ENCODE measurements at regions not wholly inside any gene's neighbourhood (a gene's known extent, or its start where the extent isn't known, plus 50 kb on each side); places are given as distances from the start of the nearest gene placed in this dataset.

DNA sequence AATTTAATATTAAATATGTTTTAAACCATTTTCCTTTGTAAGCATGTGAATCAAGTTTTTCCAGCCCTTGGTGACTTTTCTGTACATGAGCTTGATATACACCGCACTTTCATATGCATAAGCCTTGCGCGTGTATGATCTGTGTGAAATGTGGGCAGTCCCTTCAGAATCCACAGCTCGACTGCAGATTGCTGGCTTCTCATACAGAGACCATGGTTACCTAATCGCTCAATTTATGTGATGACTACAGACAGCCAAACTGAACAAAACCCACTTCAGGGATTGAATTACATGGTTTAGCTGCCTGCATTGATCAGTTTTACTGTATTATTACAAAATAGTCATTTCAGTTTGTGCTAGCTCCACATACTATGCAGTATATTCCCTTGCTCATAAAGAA lies 212.3 kb upstream of the NECTIN3 start:
- TF ChIP-seq, protein P1, sequence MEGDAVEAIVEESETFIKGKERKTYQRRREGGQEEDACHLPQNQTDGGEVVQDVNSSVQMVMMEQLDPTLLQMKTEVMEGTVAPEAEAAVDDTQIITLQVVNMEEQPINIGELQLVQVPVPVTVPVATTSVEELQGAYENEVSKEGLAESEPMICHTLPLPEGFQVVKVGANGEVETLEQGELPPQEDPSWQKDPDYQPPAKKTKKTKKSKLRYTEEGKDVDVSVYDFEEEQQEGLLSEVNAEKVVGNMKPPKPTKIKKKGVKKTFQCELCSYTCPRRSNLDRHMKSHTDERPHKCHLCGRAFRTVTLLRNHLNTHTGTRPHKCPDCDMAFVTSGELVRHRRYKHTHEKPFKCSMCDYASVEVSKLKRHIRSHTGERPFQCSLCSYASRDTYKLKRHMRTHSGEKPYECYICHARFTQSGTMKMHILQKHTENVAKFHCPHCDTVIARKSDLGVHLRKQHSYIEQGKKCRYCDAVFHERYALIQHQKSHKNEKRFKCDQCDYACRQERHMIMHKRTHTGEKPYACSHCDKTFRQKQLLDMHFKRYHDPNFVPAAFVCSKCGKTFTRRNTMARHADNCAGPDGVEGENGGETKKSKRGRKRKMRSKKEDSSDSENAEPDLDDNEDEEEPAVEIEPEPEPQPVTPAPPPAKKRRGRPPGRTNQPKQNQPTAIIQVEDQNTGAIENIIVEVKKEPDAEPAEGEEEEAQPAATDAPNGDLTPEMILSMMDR (IDR thresholded peaks at IDR 0.05): no peak
- TF ChIP-seq POLR2A (IDR thresholded peaks at IDR 0.05): no peak
